AG09319 (cell line): ENCODE measurements at regions not wholly inside any gene's neighbourhood (a gene's known extent, or its start where the extent isn't known, plus 50 kb on each side); places are given as distances from the start of the nearest gene placed in this dataset.

Experiments used
- DNase-seq: peaks from one replicate; pipeline ENCODE4 v3.0.0-alpha.2; 2010; ENCODE audit warnings: low read depth; ENCODE audit errors: extremely low read depth
- TF ChIP-seq, protein P1 (sequence below): IDR thresholded peaks from 2 replicates; pipeline ENCODE4 v1.5.1; 2011; ENCODE audit warnings: low read depth, mild to moderate bottlenecking, inconsistent platforms, low read length, moderate library complexity

- DNase-seq = no peak
- TF ChIP-seq, protein P1, sequence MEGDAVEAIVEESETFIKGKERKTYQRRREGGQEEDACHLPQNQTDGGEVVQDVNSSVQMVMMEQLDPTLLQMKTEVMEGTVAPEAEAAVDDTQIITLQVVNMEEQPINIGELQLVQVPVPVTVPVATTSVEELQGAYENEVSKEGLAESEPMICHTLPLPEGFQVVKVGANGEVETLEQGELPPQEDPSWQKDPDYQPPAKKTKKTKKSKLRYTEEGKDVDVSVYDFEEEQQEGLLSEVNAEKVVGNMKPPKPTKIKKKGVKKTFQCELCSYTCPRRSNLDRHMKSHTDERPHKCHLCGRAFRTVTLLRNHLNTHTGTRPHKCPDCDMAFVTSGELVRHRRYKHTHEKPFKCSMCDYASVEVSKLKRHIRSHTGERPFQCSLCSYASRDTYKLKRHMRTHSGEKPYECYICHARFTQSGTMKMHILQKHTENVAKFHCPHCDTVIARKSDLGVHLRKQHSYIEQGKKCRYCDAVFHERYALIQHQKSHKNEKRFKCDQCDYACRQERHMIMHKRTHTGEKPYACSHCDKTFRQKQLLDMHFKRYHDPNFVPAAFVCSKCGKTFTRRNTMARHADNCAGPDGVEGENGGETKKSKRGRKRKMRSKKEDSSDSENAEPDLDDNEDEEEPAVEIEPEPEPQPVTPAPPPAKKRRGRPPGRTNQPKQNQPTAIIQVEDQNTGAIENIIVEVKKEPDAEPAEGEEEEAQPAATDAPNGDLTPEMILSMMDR = no peak; the same call in 1 of the 2 replicates
Observed at GRCh38 chr16:86403541-86404163, 106.7 kb upstream of the FOXF1 start.

DNA sequence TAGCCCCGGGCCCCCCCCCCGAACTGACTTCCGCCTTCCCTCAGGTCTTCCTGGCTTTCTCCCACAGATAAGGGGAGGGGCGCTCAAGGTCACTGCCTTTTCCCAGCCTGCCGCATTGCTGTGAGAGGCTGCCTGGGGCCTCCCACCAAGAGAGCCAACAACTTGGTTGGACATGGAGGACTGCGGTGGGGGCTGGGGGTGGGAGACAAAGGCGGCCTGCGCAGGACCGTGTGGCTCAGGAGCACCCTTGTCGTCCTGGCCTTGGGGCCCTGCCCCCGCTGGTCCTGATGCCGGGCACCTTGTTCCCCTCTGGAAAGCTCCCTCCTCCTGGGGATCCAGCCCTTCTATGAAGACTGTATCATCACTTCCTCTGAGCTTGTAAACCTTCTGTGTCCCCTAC, 105.6 kb upstream of the FOXF1 start:
- TF ChIP-seq, protein P1 = no peak
- no peak for DNase-seq

DNA sequence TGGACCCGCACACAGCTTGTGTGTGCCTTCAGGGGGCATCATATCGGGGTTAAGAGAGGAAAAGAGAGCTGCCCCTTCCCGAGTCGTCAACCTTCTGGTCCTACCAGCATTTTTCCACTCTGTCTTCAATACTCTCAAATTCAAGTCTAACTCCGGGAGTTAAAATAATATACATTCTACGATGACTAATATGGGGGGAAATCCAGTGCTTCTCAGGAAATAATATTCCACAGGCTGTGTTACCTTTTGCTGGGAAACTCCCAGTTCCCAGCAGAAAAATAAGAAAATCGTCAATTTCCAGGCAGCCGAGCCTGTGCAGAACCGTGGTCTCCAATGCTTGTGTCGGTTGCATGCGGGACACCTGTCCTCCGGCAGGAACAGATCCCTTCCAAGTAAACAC, 105.0 kb upstream of the FOXF1 start:
- no peak for DNase-seq
- TF ChIP-seq, protein P1 = no peak

DNA sequence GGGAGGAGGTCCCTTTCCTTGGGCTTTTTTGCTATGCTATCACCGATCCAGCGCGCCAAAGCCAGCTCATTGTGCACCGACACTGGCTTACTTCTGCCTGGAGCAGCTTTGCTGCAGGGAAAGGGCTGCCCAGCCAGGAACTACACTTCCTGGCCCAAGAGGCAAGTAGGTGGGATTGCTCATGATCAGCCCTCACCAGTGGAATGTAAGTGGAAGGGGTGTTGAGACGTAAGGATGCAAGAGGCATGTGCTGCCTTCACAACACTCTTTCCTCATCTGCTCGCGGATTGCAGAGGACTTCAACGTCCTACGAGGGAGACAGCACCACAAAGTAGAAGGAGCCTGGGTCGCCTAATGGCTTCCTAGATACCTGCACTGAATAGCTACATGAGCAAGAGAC, 104.3 kb upstream of the FOXF1 start:
- no peak for DNase-seq
- TF ChIP-seq, protein P1 = no peak

DNA sequence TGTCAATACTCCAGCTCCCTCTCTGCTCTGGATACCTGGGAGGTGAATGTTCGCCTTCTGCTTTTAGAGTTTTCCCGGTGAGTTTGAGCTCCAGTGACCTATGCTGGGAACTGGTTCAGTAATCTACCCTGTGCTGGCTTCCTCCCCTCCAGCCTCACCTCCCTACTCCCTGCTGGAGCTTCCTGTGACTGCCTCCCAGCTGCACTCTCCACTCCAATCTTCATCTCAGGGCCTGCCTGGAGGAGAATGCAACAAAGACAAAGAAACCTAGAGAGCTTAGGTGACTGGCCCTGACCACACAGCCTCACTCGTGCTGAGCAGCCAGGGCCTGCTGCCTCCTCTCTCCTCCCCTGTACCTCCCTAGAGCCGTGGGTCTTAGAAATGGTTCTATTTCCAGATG, 101.6 kb upstream of the FOXF1 start:
- DNase-seq = no peak
- TF ChIP-seq, protein P1 = no peak

DNA sequence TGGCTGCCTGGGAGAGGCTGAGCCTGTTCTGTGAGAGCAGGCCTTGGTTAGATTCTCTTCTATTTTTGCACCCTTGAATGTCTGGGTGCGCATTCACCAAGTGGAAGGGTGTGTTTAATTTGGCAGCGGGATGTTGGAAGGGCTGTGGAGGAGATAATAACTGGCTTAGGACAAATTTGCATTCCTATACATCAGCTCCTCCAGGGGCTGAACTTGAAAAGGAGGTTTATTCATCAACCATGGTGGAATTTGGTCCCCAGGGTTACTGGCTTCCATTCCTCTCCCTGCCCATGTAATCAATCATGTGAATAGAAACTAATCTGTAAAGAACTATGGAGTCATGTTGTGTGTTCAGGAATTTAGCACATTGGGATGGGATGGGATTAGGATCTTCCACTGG, 100.2 kb upstream of the FOXF1 start:
- TF ChIP-seq, protein P1 = no peak
- DNase-seq = no peak

DNA sequence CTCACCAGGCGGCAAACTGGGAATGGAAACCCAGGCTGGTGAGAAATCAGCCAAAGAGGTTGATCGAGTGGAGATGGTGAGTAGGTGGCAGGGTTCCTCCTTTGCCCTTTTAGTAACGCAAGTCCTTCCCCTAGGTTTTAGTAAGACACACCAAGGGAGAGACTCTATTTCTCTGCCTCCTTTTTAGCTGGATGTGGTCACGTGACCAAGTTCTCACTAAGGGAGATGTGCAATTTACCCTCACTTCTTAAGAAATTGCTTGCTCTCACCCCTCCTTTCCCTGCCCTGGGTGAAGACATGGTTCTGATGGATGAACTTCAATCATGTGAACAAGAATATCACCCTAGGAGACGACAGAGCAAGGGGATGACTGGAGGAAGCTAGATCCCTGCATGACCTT, 99.8 kb upstream of the FOXF1 start:
- TF ChIP-seq, protein P1 = no peak

More for the DNA sequence above, 99.8 kb upstream of the FOXF1 start:
- no peak for DNase-seq
